Thoracic aorta (tissue), 2 donors: ENCODE measurements at regions not wholly inside any gene's neighbourhood (a gene's known extent, or its start where the extent isn't known, plus 50 kb on each side); places are given as distances from the start of the nearest gene placed in this dataset.
A peak's percentile ranks its signal among the peaks of the same experiment; 100 is the strongest.

Experiments used
- ATAC-seq: fragments of 150-250 bp; one replicate; pipeline ENCODE4 v1.8.0; 2017; ENCODE audit warnings: low read depth; ENCODE audit not compliant: insufficient number of reproducible peaks, low FRiP score
- DNase-seq: peaks from one replicate; pipeline ENCODE4 v3.0.0-alpha.2; 2020; ENCODE audit warnings: low spot score
- H3K27ac ChIP-seq, 2 donors: fragments of 200-600 bp; sonication (generic); 1 replicate in 1 of 2; 2 replicates in 1 of 2; pipeline ENCODE4 v1.5.1; 2016; ENCODE audit warnings: mild to moderate bottlenecking in 2 of 2, moderate library complexity in 2 of 2
- H3K27me3 ChIP-seq: fragments of 200-600 bp; sonication (generic); replicated peaks from 2 replicates; pipeline ENCODE4 v1.6.0; 2016; ENCODE audit warnings: mild to moderate bottlenecking; ENCODE audit not compliant: insufficient read depth
- H3K36me3 ChIP-seq: fragments of 200-600 bp; sonication (generic); one replicate; pipeline ENCODE4 v1.5.1; 2016
- H3K4me1 ChIP-seq, 2 donors: fragments of 200-600 bp; sonication (generic); 1 replicate in 1 of 2; 2 replicates in 1 of 2; pipeline versions ENCODE4 v1.5.1 to v1.6.0; 2016; ENCODE audit warnings: low read depth in 2 of 2, mild to moderate bottlenecking in 1 of 2; ENCODE audit not compliant: control insufficient read depth in 1 of 2
- H3K4me3 ChIP-seq: fragments of 200-600 bp; sonication (generic); 2 replicates; pipeline ENCODE4 v1.5.1; 2016; ENCODE audit warnings: mild to moderate bottlenecking
- H3K9me3 ChIP-seq: fragments of 200-600 bp; sonication (generic); 2 replicates; pipeline ENCODE4 v1.5.1; 2016
- CTCF ChIP-seq: fragments of 200-600 bp; sonication (generic); IDR thresholded peaks from one replicate; pipeline ENCODE4 v1.5.1; 2019; ENCODE audit warnings: antibody characterized with exemption

- Histone ChIP-seq H3K27me3 (no peaks in the 10 kb centered on the region), H3K27ac (no peak overlapping the region), H3K36me3 (no peaks in the 10 kb centered on the region), H3K9me3 (no peaks in the 10 kb centered on the region), H3K4me3 (no peak overlapping the region), H3K4me1 (no peaks in the 10 kb centered on the region)
- DNase-seq (no peak), ATAC-seq (no peak)
- no peak for TF ChIP-seq CTCF
Measured at GRCh38 chr1:110781525-110781924, 91.4 kb upstream of the CD53 start.

GRCh38 chr1:110780600-110781484 is 92.1 kb upstream of the CD53 start:
- no peaks in the 10 kb centered on the region for H3K4me1 ChIP-seq
- TF ChIP-seq CTCF = peak; percentile 77
- H3K27ac ChIP-seq = no peak overlapping the region
- no peaks in the 10 kb centered on the region for H3K27me3 ChIP-seq
- no peaks in the 10 kb centered on the region for H3K36me3 ChIP-seq
- ATAC-seq = no peak
- DNase-seq = peak; percentile 25
- no peaks in the 10 kb centered on the region for H3K9me3 ChIP-seq
- H3K4me3 ChIP-seq = no peak overlapping the region

GRCh38 chr1:110779636-110780035 is 93.3 kb upstream of the CD53 start:
- no peak for ATAC-seq
- no peak for DNase-seq
- H3K4me3 ChIP-seq = no peak overlapping the region
- H3K9me3 ChIP-seq = no peaks in the 10 kb centered on the region
- H3K4me1 ChIP-seq = no peaks in the 10 kb centered on the region
- no peak for TF ChIP-seq CTCF
- no peaks in the 10 kb centered on the region for H3K36me3 ChIP-seq
- no peak overlapping the region for H3K27ac ChIP-seq
- H3K27me3 ChIP-seq = no peaks in the 10 kb centered on the region

- ATAC-seq (no peak), DNase-seq (no peak)
- Histone ChIP-seq H3K4me3 (no peak overlapping the region), H3K9me3 (no peaks in the 10 kb centered on the region), H3K4me1 (no peaks in the 10 kb centered on the region), H3K27me3 (no peaks in the 10 kb centered on the region), H3K27ac (no peak overlapping the region), H3K36me3 (no peaks in the 10 kb centered on the region)
- TF ChIP-seq CTCF = no peak
Measured at GRCh38 chr1:110778821-110779220, 94.1 kb upstream of the CD53 start.

- H3K4me3 ChIP-seq = no peak overlapping the region
- TF ChIP-seq CTCF = no peak
- no peaks in the 10 kb centered on the region for H3K27me3 ChIP-seq
- DNase-seq = no peak
- no peaks in the 10 kb centered on the region for H3K9me3 ChIP-seq
- no peaks in the 10 kb centered on the region for H3K36me3 ChIP-seq
- H3K27ac ChIP-seq = no peak overlapping the region
- no peaks in the 10 kb centered on the region for H3K4me1 ChIP-seq
- no peak for ATAC-seq
Measured at GRCh38 chr1:110777228-110777627, 95.7 kb upstream of the CD53 start.
